ENCODE measurements at regions not wholly inside any gene's neighbourhood (a gene's known extent, or its start where the extent isn't known, plus 50 kb on each side); places are given as distances from the start of the nearest gene placed in this dataset.
A peak's percentile ranks its signal among the peaks of the same experiment; 100 is the strongest.

DNA sequence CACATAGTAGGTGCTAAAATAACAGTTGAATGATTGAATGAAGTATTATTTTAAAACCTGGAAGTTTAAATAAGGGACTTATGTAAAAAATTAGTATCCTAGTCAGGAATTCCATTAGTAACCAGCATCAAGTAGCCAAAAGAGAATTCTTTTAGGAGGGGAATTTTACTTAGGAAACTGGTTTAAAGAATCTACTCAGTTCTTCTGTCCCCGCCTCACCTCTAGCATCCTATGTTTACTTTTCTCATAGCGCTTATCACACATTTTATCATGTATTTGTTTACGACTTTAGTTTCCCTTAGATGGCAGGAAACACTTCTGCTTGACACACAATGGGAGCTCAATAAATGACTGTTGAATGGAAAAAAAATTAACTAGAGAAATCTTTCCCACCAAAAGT, 229.0 kb downstream of the KLF5 start:
- no peak for DNase-seq (ENCODE audit: low spot score)

DNA sequence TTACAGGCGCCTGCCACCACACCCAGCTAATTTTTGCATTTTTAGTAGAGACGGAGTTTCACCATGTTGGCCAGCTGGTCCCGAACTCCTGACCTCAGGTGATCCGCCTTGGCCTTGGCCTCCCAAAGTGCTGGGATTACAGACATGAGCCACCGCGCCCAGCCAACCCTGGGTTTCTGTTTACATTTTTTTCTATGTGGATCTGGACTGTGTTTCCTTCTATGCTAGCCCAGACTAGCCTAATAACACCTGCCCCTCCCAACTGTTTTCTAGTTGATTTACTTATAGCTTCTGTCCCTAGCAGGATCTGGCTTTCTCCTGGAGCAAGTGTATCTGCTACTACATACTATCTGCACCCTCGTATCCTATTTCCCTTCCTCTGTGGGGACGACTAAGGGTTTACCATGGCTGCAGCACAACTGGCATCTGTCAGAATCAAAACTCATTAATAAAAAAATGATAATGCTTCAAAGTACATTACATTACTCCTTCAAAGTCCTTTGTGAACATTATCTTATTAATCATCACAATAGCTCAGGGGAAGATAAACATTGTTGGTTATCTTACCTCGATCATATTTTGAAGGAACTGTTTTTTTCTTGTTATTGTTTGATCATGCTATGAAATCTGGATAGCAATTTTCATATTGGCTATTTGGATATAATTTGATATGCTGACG, 228.3 kb downstream of the KLF5 start:
- DNase-seq (ENCODE audit: low spot score): no peak

DNA sequence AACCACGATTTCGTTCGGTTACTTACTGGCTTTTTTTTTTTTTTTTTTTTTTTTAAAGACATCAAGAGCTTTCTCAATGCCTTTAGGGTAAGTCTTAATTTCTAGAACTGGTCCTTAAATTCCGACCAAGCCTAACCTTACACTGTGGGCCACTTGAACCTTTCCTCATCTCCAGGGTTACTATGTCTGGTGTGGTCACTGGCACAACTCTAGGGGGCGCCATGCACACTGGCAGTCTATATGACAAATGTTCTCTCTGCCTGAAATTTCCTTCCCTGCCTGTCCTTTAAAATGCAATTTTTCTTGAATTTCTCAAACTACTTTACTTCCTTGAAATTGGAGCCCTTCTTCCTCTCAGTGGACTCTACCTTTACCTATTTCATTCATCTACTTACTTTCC, 227.4 kb downstream of the KLF5 start:
- no peak for DNase-seq (ENCODE audit: low spot score)

DNA sequence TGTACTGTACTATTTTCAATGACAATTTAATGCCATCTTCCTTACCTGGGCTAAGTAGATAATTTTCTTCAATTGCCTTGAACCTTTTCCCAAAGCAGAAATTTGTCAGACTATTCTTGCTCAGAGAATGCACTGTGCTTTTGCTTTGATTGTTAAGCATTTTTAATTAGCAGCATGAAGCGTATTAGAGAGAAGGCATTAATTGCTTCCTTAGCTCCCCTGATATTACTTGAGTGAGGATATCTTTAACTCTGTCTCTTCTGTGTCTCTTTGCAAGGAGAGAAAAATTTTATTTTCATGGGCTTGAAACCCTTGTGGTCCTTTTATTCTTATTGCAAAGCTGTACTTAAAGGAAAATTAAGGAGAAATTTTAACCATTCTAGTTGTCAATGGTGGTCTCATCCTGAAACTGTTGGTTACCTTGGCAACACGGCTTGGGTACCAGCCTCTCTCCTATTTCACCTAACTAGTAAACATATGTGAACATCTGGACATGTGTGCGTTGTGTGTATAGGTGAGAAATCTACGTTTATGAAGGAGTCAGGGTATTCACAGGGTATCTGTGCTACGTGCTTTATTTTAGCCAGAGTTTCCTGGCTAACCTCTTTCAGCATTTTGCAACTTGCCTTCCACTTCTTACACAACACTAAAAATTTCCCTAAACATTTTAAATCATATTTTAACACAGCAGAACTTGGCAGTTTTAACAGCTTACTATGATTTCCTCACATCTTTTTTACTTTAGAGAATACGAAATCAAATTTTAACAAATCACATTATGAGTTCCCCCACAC, 225.5 kb downstream of the KLF5 start:
- no peak for DNase-seq (ENCODE audit: low spot score)

DNA sequence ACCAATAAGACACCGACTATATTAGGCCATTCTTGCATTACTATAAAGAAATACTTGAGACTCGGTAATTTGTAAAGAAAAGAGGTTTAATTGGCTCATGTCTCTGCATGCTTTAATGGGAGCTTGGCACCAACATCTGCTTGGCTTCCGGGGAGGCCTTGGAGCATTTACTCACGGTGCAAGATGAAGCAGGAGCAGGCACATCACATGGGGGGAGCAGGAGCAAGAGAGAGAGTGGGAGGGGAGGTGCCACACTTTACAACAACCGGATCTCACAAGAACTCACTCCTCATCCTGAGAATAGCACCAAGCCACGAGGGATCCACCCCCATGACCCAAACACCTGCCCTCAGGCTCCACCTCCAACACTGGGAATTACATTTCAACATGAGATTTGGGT, 224.8 kb downstream of the KLF5 start:
- DNase-seq (ENCODE audit: low spot score): no peak

DNA sequence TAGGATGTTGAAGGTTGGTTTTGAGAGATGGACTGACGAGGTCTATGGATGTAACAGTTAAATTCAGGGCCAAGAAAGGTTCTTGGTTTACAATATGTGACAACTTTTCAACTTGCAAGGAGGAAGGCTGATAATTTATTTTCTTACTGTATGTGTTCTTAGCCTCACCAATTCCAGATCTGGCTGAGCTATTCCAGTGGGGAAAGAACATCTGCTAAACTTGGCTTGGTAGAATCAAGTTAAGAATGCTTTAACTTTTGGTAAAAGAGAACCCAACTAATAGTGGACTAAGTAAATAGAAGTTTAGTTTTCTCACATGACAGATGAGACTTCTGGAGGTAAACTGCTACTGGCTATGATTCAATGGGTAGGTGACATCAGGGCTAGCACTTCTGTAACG, 222.9 kb downstream of the KLF5 start:
- no peak for DNase-seq (ENCODE audit: low spot score)

DNA sequence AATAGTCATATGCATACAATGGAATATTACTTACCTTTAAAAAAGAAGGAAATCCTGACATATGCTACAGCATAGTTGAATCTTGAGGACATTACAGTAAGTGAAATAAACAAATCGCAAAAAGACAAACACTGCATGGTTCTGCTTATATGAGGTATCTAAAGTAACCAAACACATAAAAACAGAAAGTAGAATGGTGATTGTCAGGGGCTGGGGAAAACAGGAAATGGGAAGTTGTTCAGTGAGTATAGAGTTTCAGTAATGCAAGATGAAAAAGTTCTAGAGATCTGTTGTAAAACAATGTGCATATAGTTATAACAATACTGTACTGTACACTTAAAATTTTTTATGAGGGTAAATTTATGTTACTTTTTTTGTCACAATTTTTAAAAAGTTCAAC, 219.4 kb downstream of the KLF5 start:
- DNase-seq (ENCODE audit: low spot score): no peak

DNA sequence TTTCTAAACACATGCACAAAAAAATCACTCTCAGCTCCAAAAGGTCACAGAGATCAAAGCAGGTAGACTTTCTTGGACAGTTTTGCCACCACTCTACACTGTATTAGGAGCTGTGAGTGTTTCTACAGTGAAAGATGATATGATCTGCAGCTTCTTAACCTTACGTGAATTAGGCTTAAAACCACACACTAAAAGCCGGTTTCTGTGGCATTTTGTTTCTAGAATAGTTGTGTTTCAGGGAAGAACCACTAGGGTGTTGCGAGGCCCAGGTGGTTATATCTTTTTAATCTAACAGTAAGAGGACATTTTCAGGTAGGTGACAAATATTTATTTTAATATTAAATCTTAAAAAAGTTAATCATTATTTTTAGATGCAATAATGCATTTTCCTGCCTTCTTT, 216.4 kb downstream of the KLF5 start:
- DNase-seq (ENCODE audit: low spot score): no peak

DNA sequence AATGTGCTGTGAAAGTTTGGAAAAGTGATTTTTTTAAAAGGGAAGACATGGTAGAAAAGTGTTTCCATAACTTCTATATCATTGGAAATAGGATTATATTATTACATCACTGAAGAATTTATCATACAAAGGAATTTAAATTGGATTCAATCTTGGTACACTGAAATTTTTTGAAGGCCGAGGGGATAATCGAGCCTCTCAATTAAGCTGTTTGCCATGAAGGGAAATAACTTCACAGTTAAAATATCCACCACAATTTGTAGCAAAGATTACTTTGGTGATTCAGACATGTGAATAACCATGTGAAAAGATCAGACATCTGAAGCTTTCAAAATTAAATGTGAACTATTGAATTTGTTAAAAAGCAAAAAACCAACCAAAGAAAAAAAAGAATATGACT, 215.3 kb downstream of the KLF5 start:
- peak; percentile 30 for DNase-seq (ENCODE audit: low spot score)

DNA sequence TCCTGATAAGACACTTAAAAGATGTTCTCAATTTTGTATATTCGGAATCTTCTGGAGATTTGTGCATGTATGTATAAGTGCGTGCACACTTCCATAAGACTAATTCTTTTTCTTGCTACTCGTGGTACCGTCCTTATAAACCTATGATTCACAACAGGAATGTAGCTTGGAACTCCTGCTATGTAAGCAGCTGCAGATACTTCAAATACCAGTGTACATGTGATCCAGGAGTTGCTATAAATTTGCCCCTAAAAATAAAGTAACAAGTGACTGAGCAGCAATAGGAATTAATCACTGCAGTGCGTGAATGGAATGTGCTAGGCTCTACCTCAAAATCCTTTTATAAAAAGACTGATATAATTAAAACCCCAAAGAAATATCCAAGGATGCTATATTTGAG, 214.9 kb downstream of the KLF5 start:
- DNase-seq (ENCODE audit: low spot score): peak; percentile 63

DNA sequence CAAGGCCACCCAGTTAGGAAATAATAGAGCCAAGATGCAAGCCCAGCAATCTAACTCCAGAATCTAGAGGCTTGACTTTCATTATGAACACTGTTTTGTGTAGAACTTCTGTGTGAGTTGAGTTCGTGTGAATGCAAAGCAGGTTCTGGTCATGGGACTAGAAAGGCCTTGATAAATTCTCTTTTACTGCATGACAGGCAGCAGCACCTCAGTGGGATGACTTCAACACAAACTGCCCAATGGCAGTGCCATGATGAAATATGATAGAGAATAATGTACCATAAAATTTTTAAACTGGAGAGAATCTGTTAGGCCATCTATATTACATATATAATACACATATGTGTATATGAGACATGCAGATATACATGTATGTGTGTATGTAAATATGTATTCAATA, 214.5 kb downstream of the KLF5 start:
- no peak for DNase-seq (ENCODE audit: low spot score)

DNA sequence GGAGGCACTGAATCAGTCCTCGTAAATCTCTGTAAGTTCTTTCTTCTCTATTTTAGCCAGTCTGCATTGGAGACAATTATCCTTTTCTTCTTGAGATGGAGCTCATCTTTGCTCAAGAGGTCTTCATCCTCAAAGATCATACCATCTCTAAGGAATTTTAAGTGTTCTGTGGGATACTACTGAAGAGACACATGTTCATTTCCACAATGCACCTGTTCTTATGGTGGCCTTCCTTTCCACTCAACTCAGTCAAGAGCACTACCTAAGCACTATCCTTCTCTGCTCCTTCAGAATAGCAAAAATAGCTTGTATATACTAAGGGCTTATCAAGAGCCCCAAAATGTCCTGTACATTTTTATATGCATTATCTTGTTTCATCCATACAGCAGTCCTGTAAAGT, 214.0 kb downstream of the KLF5 start:
- DNase-seq (ENCODE audit: low spot score): no peak

DNA sequence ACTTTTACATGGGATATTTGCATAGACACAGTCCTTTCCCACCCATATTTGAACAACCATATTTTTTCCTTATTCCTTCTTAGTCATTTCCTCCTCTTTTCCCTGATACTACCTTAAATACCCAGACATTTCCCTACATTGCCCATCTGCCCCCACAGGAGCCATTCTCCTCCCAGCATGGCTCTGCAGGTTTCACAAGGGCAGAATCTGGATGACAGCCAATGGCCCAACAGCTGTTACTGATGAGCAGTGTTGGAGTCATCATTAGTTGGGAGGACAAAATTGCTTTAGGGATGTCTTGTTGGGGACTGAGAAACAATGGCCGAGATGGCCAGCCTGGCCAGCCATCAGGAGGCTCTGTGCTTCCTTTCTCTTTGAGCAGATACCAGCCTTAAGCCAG, 209.5 kb downstream of the KLF5 start:
- peak; percentile 51 for DNase-seq (ENCODE audit: low spot score)

DNA sequence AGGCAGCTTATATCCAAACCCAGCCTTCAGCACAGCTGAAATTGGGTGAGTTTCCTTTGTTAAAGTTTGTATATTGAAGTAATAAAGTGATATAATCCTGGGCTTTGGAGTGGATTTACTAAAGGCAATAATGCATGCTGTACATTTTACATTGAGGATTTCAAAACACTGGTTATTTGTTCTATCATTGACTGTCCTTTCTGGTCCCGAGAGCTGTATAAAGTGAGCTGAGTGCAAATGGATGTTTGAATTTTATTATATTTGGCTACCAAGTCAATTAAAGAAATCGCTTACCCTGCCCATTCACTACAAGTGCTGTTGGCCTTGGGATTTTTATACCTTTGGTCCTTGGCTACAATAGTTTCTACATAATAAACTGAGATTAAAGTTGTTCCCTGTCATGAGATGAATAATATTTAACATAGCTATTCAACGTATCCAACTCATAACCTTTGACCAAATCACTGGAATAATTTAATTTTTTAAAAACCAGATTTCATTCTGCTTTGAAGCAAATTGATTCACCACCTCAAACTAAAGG, 207.9 kb downstream of the KLF5 start:
- no peak for DNase-seq (ENCODE audit: low spot score)

DNA sequence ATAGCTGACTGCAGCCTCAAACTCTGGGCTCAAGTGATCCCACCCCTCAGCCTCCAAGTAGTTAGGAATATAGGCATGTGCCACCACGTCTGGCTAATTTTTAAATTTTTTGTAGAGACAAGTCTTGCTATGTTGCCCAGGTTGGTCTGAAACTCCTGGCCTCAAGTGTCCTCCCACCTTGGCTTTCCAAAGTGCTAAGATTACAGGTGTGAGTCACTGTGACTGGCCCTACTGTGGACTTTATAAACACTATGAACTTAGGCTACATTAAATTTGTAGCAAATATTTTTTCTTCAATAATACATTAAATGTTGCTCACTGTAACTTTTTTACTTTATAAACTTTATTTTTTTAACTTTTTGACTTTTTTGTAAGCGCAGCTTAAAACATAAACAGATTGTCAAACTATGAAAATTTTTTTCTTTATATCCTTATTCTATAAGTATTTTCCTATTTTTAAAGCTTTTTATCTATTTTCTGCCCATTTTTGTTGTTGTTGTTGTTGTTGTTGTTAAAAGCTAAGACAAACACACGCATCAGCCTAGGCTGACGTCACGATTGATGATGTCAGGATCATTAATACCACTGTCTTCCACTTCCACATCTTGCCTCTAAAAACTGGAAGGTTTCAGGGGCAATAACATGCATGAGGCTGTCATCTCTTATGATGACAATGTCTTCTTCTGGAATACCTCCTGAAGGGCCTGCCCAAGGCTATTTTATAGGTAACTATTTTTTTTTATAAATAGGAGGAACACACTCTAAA, 204.2 kb downstream of the KLF5 start:
- DNase-seq (ENCODE audit: low spot score): no peak

DNA sequence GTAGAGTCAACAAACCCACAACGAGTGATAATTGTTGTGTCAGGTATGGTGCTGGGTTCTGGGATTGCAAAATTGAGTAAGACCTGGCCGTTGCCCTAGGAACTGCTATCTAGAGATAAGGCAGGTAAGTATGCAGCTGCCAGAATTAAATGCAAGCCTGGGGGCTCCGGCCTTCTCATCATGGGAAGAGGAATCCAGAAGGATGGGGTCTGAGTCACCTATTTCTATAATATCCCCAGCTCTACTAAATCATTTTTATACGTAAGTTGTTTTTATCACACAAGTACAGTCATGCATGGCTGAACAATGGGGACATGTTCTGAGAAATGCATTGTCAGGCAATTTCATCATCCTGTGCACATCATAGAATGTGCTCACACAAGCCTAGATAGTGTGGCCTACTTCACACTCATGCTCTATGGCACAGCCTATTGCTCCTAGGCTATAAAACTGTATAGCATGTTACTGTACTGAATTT, 203.0 kb downstream of the KLF5 start:
- no peak for DNase-seq (ENCODE audit: low spot score)

DNA sequence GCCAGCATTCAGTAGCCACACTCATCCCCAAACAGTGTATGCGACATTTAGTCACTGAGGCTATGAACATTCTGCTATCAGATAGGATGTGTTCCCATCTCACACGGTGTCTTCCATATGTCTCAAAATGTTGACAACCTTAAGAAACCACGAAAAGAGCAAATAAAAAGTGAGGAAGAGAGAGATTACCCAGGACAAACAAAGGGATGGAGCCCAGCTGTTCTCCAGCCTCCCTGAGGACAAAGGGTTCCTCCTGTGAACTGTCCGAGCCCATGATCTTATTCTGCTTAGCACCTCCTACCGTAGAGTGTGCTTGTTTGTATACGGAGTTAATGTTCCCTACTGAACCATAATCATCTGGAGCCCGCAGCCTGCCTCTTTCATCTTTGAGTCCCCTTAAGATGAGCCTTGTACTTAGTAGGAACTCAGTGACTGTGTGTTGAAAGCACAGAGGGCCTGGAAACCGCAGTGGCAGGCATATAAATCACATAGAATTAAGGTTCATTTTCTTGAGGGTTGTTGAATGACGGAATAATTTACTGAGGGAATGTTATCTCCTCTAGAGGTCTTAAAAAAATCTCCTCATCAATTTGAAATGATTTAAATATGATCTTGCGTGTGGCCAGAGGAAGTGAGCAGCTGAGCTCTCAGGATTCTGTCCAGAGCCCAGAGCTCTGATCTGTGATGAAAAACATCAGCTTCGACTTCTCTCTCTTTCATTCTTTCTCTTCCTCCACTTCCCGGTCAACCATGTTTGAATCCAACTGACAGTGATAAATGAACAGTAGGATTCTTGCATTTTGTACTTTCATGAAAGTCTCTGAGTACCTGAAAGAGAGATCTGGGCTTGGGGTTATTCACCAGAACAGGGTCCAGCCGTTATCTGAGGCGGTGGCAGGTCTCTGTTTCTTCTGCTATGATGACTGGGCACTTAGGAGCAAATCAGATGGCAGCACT, 200.5 kb downstream of the KLF5 start:
- no peak for DNase-seq (ENCODE audit: low spot score)

DNA sequence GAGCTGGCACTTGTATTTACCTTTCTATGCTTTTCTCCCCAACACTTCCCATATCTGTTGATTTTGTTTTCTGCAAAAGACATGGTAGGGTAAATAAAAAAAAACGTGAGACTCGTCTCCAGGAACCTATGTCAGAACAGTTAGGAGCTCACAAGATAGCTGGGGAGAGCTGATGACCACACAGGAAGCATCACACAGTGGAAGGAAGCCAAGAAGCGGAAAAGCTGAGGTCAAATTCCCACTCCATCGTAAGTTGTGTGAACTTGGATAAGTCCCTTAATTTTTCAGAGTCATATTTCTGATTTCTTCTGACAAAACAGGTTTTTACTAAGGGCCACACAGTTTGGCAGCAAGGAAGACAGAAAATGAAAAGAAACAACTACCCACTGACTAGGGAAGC, 199.6 kb downstream of the KLF5 start:
- no peak for DNase-seq (ENCODE audit: low spot score)

DNA sequence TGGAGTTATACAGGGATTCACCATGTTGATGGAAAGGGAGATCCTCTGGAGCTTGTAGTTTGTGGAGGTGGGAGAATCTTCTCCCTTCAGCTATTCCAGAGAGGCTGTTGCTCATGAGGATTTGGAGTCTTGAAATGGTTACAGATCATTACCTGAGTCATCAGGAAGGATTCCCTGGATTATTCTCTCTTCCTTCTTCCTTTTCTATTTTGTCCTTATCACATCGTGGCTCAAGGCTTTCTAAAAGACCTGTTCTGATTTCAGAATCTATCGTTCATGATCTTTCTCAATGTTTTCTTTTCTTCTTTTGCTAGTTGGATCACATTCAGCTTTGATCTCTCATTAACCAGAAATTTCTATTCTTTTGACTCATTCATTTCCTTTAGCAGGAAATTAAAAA, 196.0 kb downstream of the KLF5 start:
- DNase-seq (ENCODE audit: low spot score): no peak

DNA sequence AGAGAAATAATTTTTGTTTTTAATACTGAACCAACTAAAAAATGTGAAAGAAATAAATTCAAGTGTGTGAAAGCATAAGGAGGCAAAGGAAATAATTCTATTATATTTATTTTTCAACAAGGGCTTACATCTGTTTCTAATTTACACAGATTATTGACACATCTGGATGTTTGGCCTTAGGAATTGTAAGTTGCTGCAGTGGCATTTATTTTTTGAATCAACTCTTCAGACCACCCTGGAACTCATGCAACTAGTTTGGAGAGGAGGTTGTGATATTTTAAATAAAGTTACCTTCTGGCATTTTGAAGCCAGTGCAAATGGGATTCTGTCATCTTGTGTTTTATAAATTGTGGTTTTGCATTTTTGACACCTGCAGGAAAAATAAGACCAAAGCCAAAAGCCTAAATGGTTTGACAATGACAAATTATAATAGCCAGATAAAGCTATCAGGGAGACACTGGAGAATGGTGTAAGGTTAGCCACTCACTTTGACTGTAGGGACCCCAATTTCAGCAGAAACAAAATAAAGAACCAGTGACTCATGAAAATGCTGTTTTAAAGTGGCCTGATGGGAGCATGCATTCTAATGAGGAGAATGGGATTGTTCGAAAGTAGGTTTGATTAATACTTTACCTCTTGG, 192.9 kb downstream of the KLF5 start:
- no peak for DNase-seq (ENCODE audit: low spot score)

DNA sequence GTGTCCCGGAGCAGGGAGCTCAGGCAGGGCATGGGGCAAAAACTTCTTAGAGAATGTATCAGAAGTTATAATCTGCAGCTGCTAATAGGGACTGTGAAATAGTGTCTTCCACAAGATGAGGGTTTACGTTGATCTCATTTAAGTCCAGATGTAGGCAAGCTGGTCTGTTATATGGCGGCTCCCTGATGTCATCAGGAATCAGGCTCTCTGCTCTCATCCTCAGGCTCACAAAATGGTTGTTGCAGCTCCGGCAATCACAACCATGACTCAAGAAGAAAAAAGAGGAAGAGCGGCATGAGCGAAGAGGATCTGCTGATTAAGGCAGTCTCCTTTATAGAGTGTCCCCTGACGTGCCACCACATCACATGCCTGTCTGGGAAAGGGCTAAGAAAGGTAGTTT, 191.3 kb downstream of the KLF5 start:
- DNase-seq (ENCODE audit: low spot score): no peak

Measured in AG20443 (cell line).